Prostate gland (tissue), 2 donors: ENCODE measurements at regions not wholly inside any gene's neighbourhood (a gene's known extent, or its start where the extent isn't known, plus 50 kb on each side); places are given as distances from the start of the nearest gene placed in this dataset.

Experiments used
- DNase-seq: peaks from one replicate; pipeline ENCODE4 v3.0.0-alpha.2; 2019; ENCODE audit warnings: low spot score
- H3K27ac ChIP-seq, 2 donors: fragments of 200-600 bp; sonication (generic); 2 replicates each; pipeline ENCODE4 v1.5.1; 2017 to 2019
- H3K27me3 ChIP-seq: fragments of 200-600 bp; sonication (generic); replicated peaks from 2 replicates; pipeline ENCODE4 v1.5.1; 2019; ENCODE audit not compliant: insufficient read depth
- H3K36me3 ChIP-seq, 2 donors: fragments of 200-600 bp; sonication (generic); 1 replicate in 1 of 2; 2 replicates in 1 of 2; pipeline versions ENCODE4 v1.5.1 to v1.8.1; 2017 to 2019
- H3K4me1 ChIP-seq: fragments of 200-600 bp; sonication (generic); replicated peaks from 2 replicates; pipeline ENCODE4 v1.5.1; 2019
- H3K4me3 ChIP-seq, 2 donors: fragments of 200-600 bp; sonication (generic); 2 replicates each; pipeline ENCODE4 v1.5.1; 2017 to 2019
- H3K9me3 ChIP-seq: fragments of 200-600 bp; sonication (generic); 2 replicates; pipeline ENCODE4 v1.5.1; 2017
- POLR2A ChIP-seq: fragments of 450-650 bp; IDR thresholded peaks from one replicate; pipeline ENCODE4 v1.6.1; 2016; ENCODE audit warnings: antibody characterized with exemption, mild to moderate bottlenecking
- POLR2AphosphoS5 ChIP-seq: sonication (generic); formaldehyde crosslinking; IDR thresholded peaks from one replicate; pipeline ENCODE4 v1.6.1; 2017; ENCODE audit warnings: antibody characterized with exemption
- WGBS: methylation state at CpG from one replicate; pipeline ENCODE4 v1.1.5; 2018; 5-methylcytosine and 5-hydroxymethylcytosine counted together
- intact Hi-C: fragments of 100-400 bp; cut with DNase I; formaldehyde crosslinking; loops from one replicate; pipeline ENCODE4 v1.14.2; 2022
- TF ChIP-seq, protein P1 (sequence below), 4 experiments: fragments of 200-600 bp in 2 of 4; fragments of 450-650 bp in 2 of 4; sonication (generic) in 2 of 4; IDR thresholded peaks; 1 replicate in 3 of 4; 2 replicates in 1 of 4; pipeline ENCODE4 v1.5.1; 2016 to 2019; ENCODE audit warnings: antibody characterized with exemption in 4 of 4, mild to moderate bottlenecking in 2 of 4, moderate library complexity in 2 of 4

DNA sequence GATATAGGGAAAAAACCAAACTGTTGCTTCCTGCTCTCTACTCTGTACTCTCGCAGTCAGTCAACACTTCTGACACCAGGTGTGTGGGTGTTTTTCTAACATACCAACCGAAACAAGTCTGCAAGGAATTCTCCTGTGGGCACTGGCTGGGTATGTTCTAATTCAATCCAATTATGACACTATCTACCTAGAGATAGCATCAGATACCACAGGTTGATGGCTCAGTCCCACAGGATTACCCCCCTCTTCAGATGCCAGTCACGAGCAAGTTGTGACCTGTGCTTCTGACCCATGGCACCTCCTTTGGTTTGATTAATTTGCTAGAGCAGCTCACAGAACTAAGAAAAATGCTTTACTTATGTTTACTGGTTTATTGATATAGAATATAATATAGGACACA lies 78.3 kb downstream of the DYRK2 start:
- no peaks in the 10 kb centered on the region for H3K4me1 ChIP-seq
- TF ChIP-seq POLR2A (no peak), POLR2AphosphoS5 (no peak)
- TF ChIP-seq, protein P1, sequence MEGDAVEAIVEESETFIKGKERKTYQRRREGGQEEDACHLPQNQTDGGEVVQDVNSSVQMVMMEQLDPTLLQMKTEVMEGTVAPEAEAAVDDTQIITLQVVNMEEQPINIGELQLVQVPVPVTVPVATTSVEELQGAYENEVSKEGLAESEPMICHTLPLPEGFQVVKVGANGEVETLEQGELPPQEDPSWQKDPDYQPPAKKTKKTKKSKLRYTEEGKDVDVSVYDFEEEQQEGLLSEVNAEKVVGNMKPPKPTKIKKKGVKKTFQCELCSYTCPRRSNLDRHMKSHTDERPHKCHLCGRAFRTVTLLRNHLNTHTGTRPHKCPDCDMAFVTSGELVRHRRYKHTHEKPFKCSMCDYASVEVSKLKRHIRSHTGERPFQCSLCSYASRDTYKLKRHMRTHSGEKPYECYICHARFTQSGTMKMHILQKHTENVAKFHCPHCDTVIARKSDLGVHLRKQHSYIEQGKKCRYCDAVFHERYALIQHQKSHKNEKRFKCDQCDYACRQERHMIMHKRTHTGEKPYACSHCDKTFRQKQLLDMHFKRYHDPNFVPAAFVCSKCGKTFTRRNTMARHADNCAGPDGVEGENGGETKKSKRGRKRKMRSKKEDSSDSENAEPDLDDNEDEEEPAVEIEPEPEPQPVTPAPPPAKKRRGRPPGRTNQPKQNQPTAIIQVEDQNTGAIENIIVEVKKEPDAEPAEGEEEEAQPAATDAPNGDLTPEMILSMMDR (IDR thresholded peaks at IDR 0.05) = no peak
- no peaks in the 10 kb centered on the region for H3K27me3 ChIP-seq
- H3K36me3 ChIP-seq = no peaks in the 10 kb centered on the region
- H3K27ac ChIP-seq = no peak overlapping the region
- no peaks in the 10 kb centered on the region for H3K9me3 ChIP-seq
- WGBS = 70% methylated on average over 3 of the region's 3 CpGs
- intact Hi-C loops = no loop called here
- H3K4me3 ChIP-seq = no peak overlapping the region
- no peak for DNase-seq

DNA sequence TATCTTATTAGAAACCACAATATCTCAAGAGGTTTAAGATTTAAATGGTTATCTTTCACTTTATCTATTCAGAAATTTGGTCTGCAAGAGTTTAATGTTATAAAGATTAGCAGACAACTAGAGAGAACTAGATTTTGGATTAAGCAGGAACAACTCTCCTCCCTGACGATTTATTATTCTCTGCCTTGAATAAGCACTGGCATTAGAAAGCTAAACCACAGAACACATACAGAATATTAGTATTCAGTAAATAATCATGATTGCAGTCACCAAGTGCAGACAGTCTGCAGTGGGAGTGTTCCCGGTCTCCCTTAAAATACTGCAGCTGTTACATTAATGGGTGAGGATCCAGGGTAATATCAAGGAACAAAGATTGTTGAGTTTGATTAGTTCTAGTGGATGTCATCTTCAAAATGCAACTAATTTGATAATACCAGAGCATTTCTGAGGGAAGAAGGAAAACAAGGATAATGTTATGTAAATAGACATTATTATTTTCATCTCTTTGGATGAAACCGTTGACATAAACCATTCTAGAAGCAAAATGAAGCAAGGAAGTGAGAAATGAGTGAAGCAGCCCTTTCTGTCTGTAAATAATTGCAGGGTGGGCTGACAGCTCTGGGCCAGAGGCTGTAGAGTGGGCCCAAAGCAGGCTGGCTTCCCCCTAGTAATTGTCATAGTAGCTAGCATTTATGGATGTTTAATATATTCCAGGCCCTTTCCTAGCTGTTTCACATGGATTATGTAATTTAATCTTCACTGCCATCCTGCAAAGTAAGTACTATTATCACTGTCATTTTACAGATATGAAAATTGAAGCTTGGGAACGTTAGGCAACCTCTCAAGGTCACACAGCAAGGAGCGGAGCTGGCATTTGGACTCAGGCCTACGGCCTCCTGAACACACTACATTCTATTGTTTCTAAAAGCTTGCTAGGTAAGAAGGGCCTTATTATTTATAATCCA lies 79.4 kb downstream of the DYRK2 start:
- Histone ChIP-seq H3K4me3 (no peak overlapping the region), H3K27ac (no peak overlapping the region), H3K36me3 (no peaks in the 10 kb centered on the region), H3K4me1 (no peaks in the 10 kb centered on the region), H3K9me3 (no peaks in the 10 kb centered on the region), H3K27me3 (no peaks in the 10 kb centered on the region)
- intact Hi-C loops = no loop called here
- DNase-seq = no peak
- 67% methylated on average over 6 of the region's 6 CpGs for WGBS
- TF ChIP-seq POLR2A (no peak), POLR2AphosphoS5 (no peak)
- TF ChIP-seq, protein P1 (IDR thresholded peaks at IDR 0.05) = no peak

DNA sequence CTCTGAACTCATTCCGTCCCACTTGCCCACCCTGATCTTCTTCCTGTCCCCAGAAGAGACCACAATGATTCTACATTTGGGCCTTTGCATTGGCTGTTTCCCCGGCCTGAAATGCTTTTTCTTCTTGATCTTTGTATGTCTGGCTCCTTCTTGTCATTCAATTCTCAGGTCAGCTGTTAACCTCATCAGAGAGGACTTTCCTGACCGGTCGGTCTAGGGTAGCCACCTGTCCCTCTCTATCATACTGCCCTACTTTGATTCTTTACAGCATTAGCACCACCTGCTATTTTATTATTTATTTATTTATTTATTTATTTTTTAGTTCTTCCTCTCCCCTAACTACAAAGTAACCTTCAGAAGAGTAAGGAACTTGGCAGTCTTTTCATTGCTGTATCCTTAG lies 84.3 kb downstream of the DYRK2 start:
- Histone ChIP-seq H3K4me3 (no peak overlapping the region), H3K36me3 (no peaks in the 10 kb centered on the region), H3K9me3 (no peaks in the 10 kb centered on the region), H3K4me1 (no peaks in the 10 kb centered on the region), H3K27ac (no peak overlapping the region), H3K27me3 (no peaks in the 10 kb centered on the region)
- intact Hi-C loops = no loop called here
- TF ChIP-seq POLR2AphosphoS5 (no peak), POLR2A (no peak)
- TF ChIP-seq, protein P1 (IDR thresholded peaks at IDR 0.05) = no peak
- DNase-seq = no peak
- WGBS = 93% methylated on average over 4 of the region's 4 CpGs

DNA sequence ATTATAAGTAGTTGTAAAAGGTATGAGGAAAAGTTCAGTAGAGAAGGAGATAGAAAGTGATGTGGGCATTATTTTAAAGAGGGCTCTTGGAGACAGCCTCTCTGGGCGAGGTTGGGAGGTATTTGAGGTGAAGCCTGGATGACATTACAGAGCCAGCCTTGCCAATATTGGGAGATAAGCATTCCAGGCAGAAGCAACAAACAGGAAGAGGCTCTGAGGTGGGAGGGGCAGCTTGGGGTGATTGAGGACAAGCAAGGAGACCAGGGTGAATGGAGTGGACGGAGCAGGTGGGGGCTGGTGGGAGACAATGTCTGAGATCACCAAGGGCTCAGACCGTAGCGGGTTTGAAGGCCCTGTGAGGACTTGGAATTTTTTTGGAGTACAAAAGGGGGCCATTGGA lies 87.3 kb downstream of the DYRK2 start:
- WGBS = 95% methylated on average over 4 of the region's 4 CpGs
- Histone ChIP-seq H3K9me3 (no peaks in the 10 kb centered on the region), H3K4me1 (no peaks in the 10 kb centered on the region), H3K27ac (no peak overlapping the region), H3K36me3 (no peaks in the 10 kb centered on the region), H3K4me3 (no peak overlapping the region), H3K27me3 (no peaks in the 10 kb centered on the region)
- no peak for DNase-seq
- intact Hi-C loops = no loop called here
- no peak for TF ChIP-seq POLR2A

DNA sequence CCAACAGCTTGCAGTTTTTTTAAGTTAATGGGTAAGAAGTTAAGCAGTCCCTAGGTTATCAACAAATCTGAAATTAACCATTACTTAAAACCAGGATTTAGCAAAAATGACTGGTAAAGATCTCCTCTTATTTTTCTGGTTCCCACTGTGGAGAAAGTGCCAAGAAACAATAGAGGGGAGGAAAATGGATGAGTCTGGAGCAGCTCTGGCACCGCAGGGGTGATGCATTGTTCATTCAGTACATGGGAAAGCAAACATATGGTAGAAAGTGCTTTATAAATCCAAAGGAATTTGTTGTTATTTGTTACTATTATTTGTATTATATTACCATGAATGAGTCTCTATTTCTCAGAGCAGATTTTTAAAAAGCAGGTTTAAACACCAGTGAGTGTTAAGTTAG lies 92.2 kb downstream of the DYRK2 start:
- intact Hi-C loops = no loop called here
- H3K27me3 ChIP-seq = no peaks in the 10 kb centered on the region
- no peaks in the 10 kb centered on the region for H3K4me1 ChIP-seq
- no peak overlapping the region for H3K27ac ChIP-seq
- 56% methylated on average over 1 of the region's 1 CpG for WGBS
- TF ChIP-seq POLR2A (no peak), POLR2AphosphoS5 (no peak)
- TF ChIP-seq, protein P1 (IDR thresholded peaks at IDR 0.05) = no peak
- no peaks in the 10 kb centered on the region for H3K36me3 ChIP-seq
- no peaks in the 10 kb centered on the region for H3K9me3 ChIP-seq
- no peak overlapping the region for H3K4me3 ChIP-seq
- no peak for DNase-seq
